ENCODE measurements at regions not wholly inside any gene's neighbourhood (a gene's known extent, or its start where the extent isn't known, plus 50 kb on each side); places are given as distances from the start of the nearest gene placed in this dataset.

GRCh38 chr9:106616851-106617345 is 246.1 kb upstream of the ZNF462 start:
- TF ChIP-seq CTCF (IDR thresholded peaks at IDR 0.05; ENCODE audit: low read length) (no peak), EZH2phosphoT487 (IDR thresholded peaks at IDR 0.05; ENCODE audit: low read length) (no peak)

Data from MM.1S (cell line).